H1 (cell line): ENCODE measurements at regions not wholly inside any gene's neighbourhood (a gene's known extent, or its start where the extent isn't known, plus 50 kb on each side); places are given as distances from the start of the nearest gene placed in this dataset.

Experiments
- CTCF ChIA-PET: fragments of 300-600 bp; sonication (Branson Sonifier 250); formaldehyde crosslinking; loops from one replicate; lab custom pipeline; 2021; ENCODE audit not compliant: partially characterized antibody; lab: Charles Lee
- POLR2A ChIA-PET: fragments of 300-600 bp; sonication (Branson Sonifier 250); formaldehyde crosslinking; loops from one replicate; lab custom pipeline; 2021; ENCODE audit warnings: inconsistent platforms; ENCODE audit not compliant: partially characterized antibody; lab: Charles Lee
- DNase-seq, 2 experiments: peaks; one replicate each; pipeline versions ENCODE4 v3.0.0 to v3.0.0-alpha.2; 2010 to 2022; ENCODE audit warnings: low spot score in 2 of 2, low read depth in 1 of 2, mixed read lengths in 1 of 2
- FAIRE-seq: peaks from 2 replicates; lab custom pipeline; 2011; peaks lifted over from hg19 to GRCh38; lab: Jason Lieb, UNC
- H2AFZ ChIP-seq: 2 replicates; pipeline ENCODE4 v1.8.1; 2012; ENCODE audit warnings: low read length, inconsistent platforms
- H2AK5ac ChIP-seq: 2 replicates; pipeline ENCODE4 v1.6.1; 2013; ENCODE audit warnings: low read depth, low read length
- H2BK120ac ChIP-seq: replicated peaks from 2 replicates; pipeline ENCODE3; 2013; ENCODE audit warnings: low read depth, low read length, inconsistent platforms
- H2BK12ac ChIP-seq: 2 replicates; pipeline ENCODE4 v1.6.1; 2013; ENCODE audit warnings: low read depth, low read length
- H2BK15ac ChIP-seq: 2 replicates; pipeline ENCODE4 v1.6.1; 2013; ENCODE audit warnings: low read length
- H2BK20ac ChIP-seq: 2 replicates; pipeline ENCODE4 v1.6.1; 2013; ENCODE audit warnings: low read length
- H2BK5ac ChIP-seq: 2 replicates; pipeline ENCODE4 v1.6.1; 2013; ENCODE audit warnings: low read depth, low read length
- H3K14ac ChIP-seq: 2 replicates; pipeline ENCODE4 v1.6.1; 2013; ENCODE audit warnings: inconsistent platforms; ENCODE audit not compliant: insufficient read length
- H3K18ac ChIP-seq: 2 replicates; pipeline ENCODE4 v1.6.1; 2013; ENCODE audit warnings: low read length; ENCODE audit errors: extremely low read depth
- H3K23ac ChIP-seq: 2 replicates; pipeline ENCODE4 v1.6.1; 2013; ENCODE audit warnings: inconsistent platforms; ENCODE audit not compliant: insufficient read length
- H3K23me2 ChIP-seq: 2 replicates; pipeline ENCODE4 v1.6.1; 2013; ENCODE audit warnings: low read depth, low read length
- H3K27ac ChIP-seq: 2 replicates; pipeline ENCODE4 v1.6.1; 2011; ENCODE audit warnings: low read depth, low read length, inconsistent platforms
- H3K27me3 ChIP-seq, 4 experiments: replicated peaks in 1 of 4; 1 replicate in 1 of 4; 2 replicates in 3 of 4; pipeline versions ENCODE4 v1.6.1 to v1.8.1; 2011 to 2013; ENCODE audit warnings: low read length in 3 of 4, mild to moderate bottlenecking in 3 of 4, inconsistent platforms in 2 of 4, mixed read lengths in 2 of 4, moderate library complexity in 1 of 4; ENCODE audit not compliant: control insufficient read depth in 3 of 4, insufficient read depth in 3 of 4; ENCODE audit errors: extremely low read depth in 1 of 4
- H3K36me3 ChIP-seq, 4 experiments: 2 replicates each; pipeline versions ENCODE4 v1.6.1 to v1.8.1; 2011 to 2013; ENCODE audit warnings: mild to moderate bottlenecking in 4 of 4, low read length in 3 of 4, moderate library complexity in 2 of 4, control low read depth in 1 of 4, inconsistent platforms in 1 of 4; ENCODE audit not compliant: insufficient read depth in 4 of 4, control insufficient read depth in 2 of 4
- H3K4ac ChIP-seq: replicated peaks from 2 replicates; pipeline ENCODE3; 2013; ENCODE audit warnings: low read length, low read depth, mixed read lengths, inconsistent platforms; ENCODE audit not compliant: insufficient read length
- H3K4me1 ChIP-seq, 4 experiments: replicated peaks in 1 of 4; 1 replicate in 1 of 4; 2 replicates in 3 of 4; pipeline versions ENCODE4 v1.6.1 to v1.8.1; 2011 to 2013; ENCODE audit warnings: low read length in 3 of 4, inconsistent platforms in 2 of 4, mixed read lengths in 1 of 4; ENCODE audit not compliant: insufficient read depth in 4 of 4, control insufficient read depth in 3 of 4
- H3K4me2 ChIP-seq, 2 experiments: 2 replicates each; pipeline versions ENCODE4 v1.6.1 to v1.8.1; 2011 to 2013; ENCODE audit warnings: low read depth in 2 of 2, low read length in 2 of 2, control low read depth in 1 of 2, inconsistent platforms in 1 of 2, mild to moderate bottlenecking in 1 of 2; ENCODE audit not compliant: insufficient read depth in 1 of 2
- H3K4me3 ChIP-seq, 4 experiments: fragments of 200-600, 300-600 bp in 1 of 4; sonication (generic), shearing (Covaris generic), sonication (Bioruptor Twin) in 1 of 4; 2 replicates each; pipeline versions ENCODE4 v1.5.1 to v1.8.1; 2011 to 2016; ENCODE audit warnings: low read length in 4 of 4, low read depth in 3 of 4, control low read depth in 2 of 4, inconsistent platforms in 2 of 4, mild to moderate bottlenecking in 2 of 4, mixed read lengths in 1 of 4, moderate library complexity in 1 of 4; ENCODE audit not compliant: insufficient read depth in 2 of 4; ENCODE audit errors: extremely low read depth in 1 of 4
- H3K56ac ChIP-seq: replicated peaks from 2 replicates; pipeline ENCODE3; 2013; ENCODE audit warnings: low read depth, mild to moderate bottlenecking, mixed read lengths, low read length, inconsistent platforms; ENCODE audit not compliant: insufficient read length
- H3K79me1 ChIP-seq: 2 replicates; pipeline ENCODE4 v1.6.1; 2013; ENCODE audit warnings: low read depth, low read length, control low read depth
- H3K79me2 ChIP-seq, 2 experiments: 2 replicates each; pipeline versions ENCODE4 v1.6.1 to v1.8.1; 2012 to 2013; ENCODE audit warnings: low read length in 2 of 2, mild to moderate bottlenecking in 2 of 2, inconsistent platforms in 1 of 2; ENCODE audit not compliant: insufficient read depth in 2 of 2, control insufficient read depth in 1 of 2
- H3K9ac ChIP-seq, 4 experiments: replicated peaks in 1 of 4; 1 replicate in 1 of 4; 2 replicates in 3 of 4; pipeline versions ENCODE4 v1.6.1 to v1.8.1; 2011 to 2013; ENCODE audit warnings: low read depth in 3 of 4, low read length in 3 of 4, control low read depth in 2 of 4, mild to moderate bottlenecking in 2 of 4, moderate library complexity in 2 of 4, inconsistent platforms in 1 of 4; ENCODE audit errors: extremely low read depth in 1 of 4
- H3K9me3 ChIP-seq, 2 experiments: 2 replicates each; pipeline versions ENCODE4 v1.6.1 to v1.8.1; 2012 to 2013; ENCODE audit warnings: mild to moderate bottlenecking in 2 of 2, moderate library complexity in 2 of 2, control low read depth in 1 of 2, inconsistent platforms in 1 of 2, low read depth in 1 of 2, low read length in 1 of 2, mixed read lengths in 1 of 2; ENCODE audit not compliant: insufficient read depth in 2 of 2
- H4K20me1 ChIP-seq, 2 experiments: replicated peaks in 1 of 2; 2 replicates each; pipeline versions ENCODE3 to v1.8.1; 2011 to 2013; ENCODE audit warnings: inconsistent platforms in 2 of 2, low read length in 2 of 2, mild to moderate bottlenecking in 1 of 2; ENCODE audit not compliant: insufficient read depth in 2 of 2, control insufficient read depth in 1 of 2
- H4K5ac ChIP-seq: 2 replicates; pipeline ENCODE4 v1.6.1; 2013; ENCODE audit warnings: low read length, low read depth, mixed read lengths, inconsistent platforms; ENCODE audit not compliant: insufficient read length
- H4K8ac ChIP-seq: 2 replicates; pipeline ENCODE4 v1.8.0; 2013; ENCODE audit warnings: mild to moderate bottlenecking, moderate library complexity, low read length, inconsistent platforms; ENCODE audit not compliant: insufficient read depth; ENCODE audit errors: extremely low read depth
- H4K91ac ChIP-seq: replicated peaks from 2 replicates; pipeline ENCODE3; 2013; ENCODE audit warnings: low read length, mixed read lengths, inconsistent platforms; ENCODE audit not compliant: insufficient read length
- BCL11A ChIP-seq, 2 experiments: IDR thresholded peaks; one replicate each; pipeline ENCODE4 v1.6.1; 2011; ENCODE audit warnings: low read depth in 2 of 2, low read length in 2 of 2, mild to moderate bottlenecking in 2 of 2
- CEBPB ChIP-seq: IDR thresholded peaks from 2 replicates; pipeline ENCODE4 v1.6.1; 2012; ENCODE audit warnings: low read depth, low read length
- CHD1 ChIP-seq: IDR thresholded peaks from 2 replicates; pipeline ENCODE4 v1.6.1; 2012; ENCODE audit warnings: low read depth, low read length, improper control_type of control experiment
- CREB1 ChIP-seq: IDR thresholded peaks from 2 replicates; pipeline ENCODE4 v1.6.1; 2012; ENCODE audit warnings: inconsistent platforms
- EGR1 ChIP-seq: IDR thresholded peaks from 2 replicates; pipeline ENCODE4 v1.6.1; 2011; ENCODE audit warnings: low read depth, low read length, borderline replicate concordance
- EP300 ChIP-seq, 2 experiments: IDR thresholded peaks; 1 replicate in 1 of 2; 2 replicates in 1 of 2; pipeline ENCODE4 v1.6.1; 2011 to 2012; ENCODE audit warnings: low read depth in 2 of 2, low read length in 2 of 2, mild to moderate bottlenecking in 2 of 2, borderline replicate concordance in 1 of 2, inconsistent platforms in 1 of 2, moderate library complexity in 1 of 2
- FOSL1 ChIP-seq: IDR thresholded peaks from 2 replicates; pipeline ENCODE4 v1.6.1; 2011; ENCODE audit warnings: mild to moderate bottlenecking, low read depth, low read length, moderate library complexity; ENCODE audit not compliant: insufficient read depth
- GABPA ChIP-seq: IDR thresholded peaks from 2 replicates; pipeline ENCODE4 v1.6.1; 2011; ENCODE audit warnings: mild to moderate bottlenecking, low read length, moderate library complexity, borderline replicate concordance; ENCODE audit not compliant: insufficient read depth
- GTF2F1 ChIP-seq: IDR thresholded peaks from 2 replicates; pipeline ENCODE4 v1.6.1; 2012; ENCODE audit warnings: low read depth, low read length, improper control_type of control experiment, borderline replicate concordance
- HDAC6 ChIP-seq: IDR thresholded peaks from one replicate; pipeline ENCODE4 v1.7.1; 2012; ENCODE audit warnings: low read depth, mild to moderate bottlenecking, inconsistent platforms, low read length, moderate library complexity
- KDM1A ChIP-seq: fragments of 200-600, 300-600 bp; sonication (generic); IDR thresholded peaks from 2 replicates; pipeline ENCODE4 v1.7.1; 2016; ENCODE audit warnings: mild to moderate bottlenecking, low read length, borderline replicate concordance
- KDM5A ChIP-seq: fragments of 200-600 bp; IDR thresholded peaks from 2 replicates; pipeline ENCODE4 v1.7.1; 2012; ENCODE audit warnings: mild to moderate bottlenecking, low read length, inconsistent platforms, mixed read lengths
- SIRT6 ChIP-seq: IDR thresholded peaks from one replicate; pipeline ENCODE4 v1.7.1; 2012; ENCODE audit warnings: low read length, inconsistent platforms
- TBP ChIP-seq: IDR thresholded peaks from 2 replicates; pipeline ENCODE4 v1.6.1; 2011; ENCODE audit warnings: low read depth, low read length, improper control_type of control experiment
- TEAD4 ChIP-seq: IDR thresholded peaks from 2 replicates; pipeline ENCODE4 v1.6.1; 2012; ENCODE audit warnings: low read depth, low read length, inconsistent platforms, mixed read lengths
- WGBS, 2 experiments: shearing (Covaris generic) in 1 of 2; methylation state at CpG; one replicate each; pipeline versions ENCODE4 v1.1.6 to v1.1.7; 2013 to 2015; ENCODE audit warnings: low lambda C conversion rate in 2 of 2, mixed read lengths in 2 of 2, inconsistent platforms in 1 of 2, low coverage in 1 of 2, missing lambda C conversion rate in 1 of 2; ENCODE audit not compliant: insufficient replicate concordance in 2 of 2, insufficient coverage in 1 of 2, insufficient read length in 1 of 2; ENCODE audit errors: extremely low coverage in 1 of 2, missing lambda C conversion rate in 1 of 2; 5-methylcytosine and 5-hydroxymethylcytosine counted together
- TF ChIP-seq, protein P1 (sequence below): IDR thresholded peaks from 2 replicates; pipeline ENCODE4 v1.6.1; 2011; ENCODE audit warnings: low read depth, mild to moderate bottlenecking, low read length; ENCODE audit not compliant: insufficient read depth

- no peak overlapping the region for H2BK5ac ChIP-seq
- H3K4me2 ChIP-seq: no peak overlapping the region
- no peak overlapping the region for H2AFZ ChIP-seq
- no peaks in the 10 kb centered on the region for H3K9me3 ChIP-seq
- H4K91ac ChIP-seq: no peak overlapping the region
- CTCF ChIA-PET: no interaction called here
- no peak overlapping the region for H3K23ac ChIP-seq
- no peak overlapping the region for H3K4ac ChIP-seq
- no peak overlapping the region for H3K9ac ChIP-seq
- H3K4me1 ChIP-seq: no peaks in the 10 kb centered on the region
- FAIRE-seq: no peak
- no peak overlapping the region for H3K56ac ChIP-seq
- H2BK20ac ChIP-seq: no peak overlapping the region
- H3K79me2 ChIP-seq: no peaks in the 10 kb centered on the region
- no peak overlapping the region for H2AK5ac ChIP-seq
- POLR2A ChIA-PET: no interaction called here
- no peak overlapping the region for H3K14ac ChIP-seq
- H4K8ac ChIP-seq: no peak overlapping the region
- no peak overlapping the region for H3K4me3 ChIP-seq
- no peak overlapping the region for H2BK120ac ChIP-seq
- H2BK15ac ChIP-seq: no peak overlapping the region
- H3K23me2 ChIP-seq: no peaks in the 10 kb centered on the region
- H3K18ac ChIP-seq: no peak overlapping the region
- no peak for TF ChIP-seq KDM1A
- no peak for TF ChIP-seq TEAD4
- TF ChIP-seq EGR1: no peak
- no peak for TF ChIP-seq TBP
- no peak for TF ChIP-seq KDM5A
- TF ChIP-seq SIRT6: no peak
- no peak for TF ChIP-seq GABPA
- no peak for TF ChIP-seq FOSL1
- TF ChIP-seq, protein P1, sequence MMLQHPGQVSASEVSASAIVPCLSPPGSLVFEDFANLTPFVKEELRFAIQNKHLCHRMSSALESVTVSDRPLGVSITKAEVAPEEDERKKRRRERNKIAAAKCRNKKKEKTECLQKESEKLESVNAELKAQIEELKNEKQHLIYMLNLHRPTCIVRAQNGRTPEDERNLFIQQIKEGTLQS: no peak
- no peak for TF ChIP-seq CHD1
- TF ChIP-seq GTF2F1: no peak
- no peak for TF ChIP-seq EP300 (IDR thresholded peaks at IDR 0.05; ENCODE audit: borderline replicate concordance in 1 of 2, low read depth in 2 of 2, low read length in 2 of 2)
- TF ChIP-seq BCL11A (IDR thresholded peaks at IDR 0.05; ENCODE audit: low read depth in 2 of 2, low read length in 2 of 2): no peak
- no peak for TF ChIP-seq CREB1
- no peak for TF ChIP-seq CEBPB
- no peak for TF ChIP-seq HDAC6
- H4K5ac ChIP-seq: no peak overlapping the region
- H3K36me3 ChIP-seq: no peaks in the 10 kb centered on the region
- H4K20me1 ChIP-seq: no peaks in the 10 kb centered on the region
- H3K27ac ChIP-seq: no peak overlapping the region
- WGBS, 2 experiments: 95% methylated on average over 2 of the region's 2 CpGs; no CpG with 5 or more reads in 1 of the 2 experiments
- no peak for DNase-seq
- no peaks in the 10 kb centered on the region for H3K79me1 ChIP-seq
- H2BK12ac ChIP-seq: no peak overlapping the region
- no peaks in the 10 kb centered on the region for H3K27me3 ChIP-seq
These were observed 360.4 kb upstream of the FOXG1 start for GRCh38 chr14:28406196-28406595.
